Ishikawa (cell line): ENCODE measurements at regions not wholly inside any gene's neighbourhood (a gene's known extent, or its start where the extent isn't known, plus 50 kb on each side); places are given as distances from the start of the nearest gene placed in this dataset.

Experiments used
- CREB1 ChIP-seq: IDR thresholded peaks from 2 replicates; pipeline ENCODE4 v1.6.1; 2012; ENCODE audit warnings: low read depth
- EGR1 ChIP-seq: IDR thresholded peaks from 2 replicates; pipeline ENCODE4 v1.6.1; 2012
- EP300 ChIP-seq: IDR thresholded peaks from 2 replicates; pipeline ENCODE4 v1.6.1; 2012; ENCODE audit warnings: borderline replicate concordance
- FOXM1 ChIP-seq: IDR thresholded peaks from 2 replicates; pipeline ENCODE4 v1.6.1; 2012; ENCODE audit warnings: low read depth, borderline replicate concordance
- MAX ChIP-seq: IDR thresholded peaks from 2 replicates; pipeline ENCODE4 v1.6.1; 2012
- NFIC ChIP-seq: IDR thresholded peaks from 2 replicates; pipeline ENCODE4 v1.6.1; 2012
- RAD21 ChIP-seq: IDR thresholded peaks from 2 replicates; pipeline ENCODE4 v1.6.1; 2012; ENCODE audit warnings: low read depth
- REST ChIP-seq: IDR thresholded peaks from 2 replicates; pipeline ENCODE4 v1.6.1; 2012; ENCODE audit warnings: low read depth, mild to moderate bottlenecking
- TAF1 ChIP-seq: IDR thresholded peaks from 2 replicates; pipeline ENCODE4 v1.6.1; 2012; ENCODE audit warnings: low read depth, mild to moderate bottlenecking
- TCF12 ChIP-seq: IDR thresholded peaks from 2 replicates; pipeline ENCODE4 v1.6.1; 2012; ENCODE audit warnings: low read depth
- TEAD4 ChIP-seq: IDR thresholded peaks from 2 replicates; pipeline ENCODE4 v1.6.1; 2012
- USF1 ChIP-seq: IDR thresholded peaks from 2 replicates; pipeline ENCODE4 v1.6.1; 2012
- YY1 ChIP-seq: IDR thresholded peaks from 2 replicates; pipeline ENCODE4 v1.6.1; 2012; ENCODE audit warnings: low read depth
- ZBTB7A ChIP-seq: IDR thresholded peaks from 2 replicates; pipeline ENCODE4 v1.6.1; 2012; ENCODE audit warnings: low read depth

- TF ChIP-seq USF1 (no peak), CREB1 (no peak), FOXM1 (no peak), NFIC (no peak), TEAD4 (no peak), EP300 (no peak), MAX (no peak), REST (no peak), TAF1 (no peak), TCF12 (no peak)
Observed at GRCh38 chr3:115498421-115498820, 124.9 kb upstream of the GAP43 start.

GRCh38 chr3:115498898-115499297, 124.4 kb upstream of the GAP43 start:
- TF ChIP-seq TAF1 = no peak
- no peak for TF ChIP-seq TCF12
- no peak for TF ChIP-seq CREB1
- TF ChIP-seq REST = no peak
- TF ChIP-seq YY1 = no peak
- no peak for TF ChIP-seq RAD21
- no peak for TF ChIP-seq EGR1

GRCh38 chr3:115499666-115500065, 123.6 kb upstream of the GAP43 start:
- TF ChIP-seq FOXM1 = no peak

GRCh38 chr3:115500795-115501194, 122.5 kb upstream of the GAP43 start:
- TF ChIP-seq ZBTB7A (no peak), TAF1 (no peak), TEAD4 (no peak)

GRCh38 chr3:115502128-115502527, 121.2 kb upstream of the GAP43 start:
- no peak for TF ChIP-seq REST
- TF ChIP-seq ZBTB7A = no peak
- no peak for TF ChIP-seq TEAD4
- no peak for TF ChIP-seq TCF12
- no peak for TF ChIP-seq RAD21
- no peak for TF ChIP-seq EP300
- TF ChIP-seq NFIC = no peak
- no peak for TF ChIP-seq YY1
- no peak for TF ChIP-seq EGR1

GRCh38 chr3:115503394-115503793, 119.9 kb upstream of the GAP43 start:
- TF ChIP-seq TAF1 (no peak), YY1 (no peak), FOXM1 (no peak), EP300 (no peak), USF1 (no peak), EGR1 (no peak), REST (no peak), TEAD4 (no peak), NFIC (no peak)
